GM19438 (cell line): ENCODE measurements at regions not wholly inside any gene's neighbourhood (a gene's known extent, or its start where the extent isn't known, plus 50 kb on each side); places are given as distances from the start of the nearest gene placed in this dataset.

Source experiments
- ATAC-seq: cut with Tn5 transposase; IDR thresholded peaks from one replicate; pipeline ENCODE4 v1.9.1; 2021; ENCODE audit warnings: low read depth; ENCODE audit not compliant: unreplicated experiment

DNA sequence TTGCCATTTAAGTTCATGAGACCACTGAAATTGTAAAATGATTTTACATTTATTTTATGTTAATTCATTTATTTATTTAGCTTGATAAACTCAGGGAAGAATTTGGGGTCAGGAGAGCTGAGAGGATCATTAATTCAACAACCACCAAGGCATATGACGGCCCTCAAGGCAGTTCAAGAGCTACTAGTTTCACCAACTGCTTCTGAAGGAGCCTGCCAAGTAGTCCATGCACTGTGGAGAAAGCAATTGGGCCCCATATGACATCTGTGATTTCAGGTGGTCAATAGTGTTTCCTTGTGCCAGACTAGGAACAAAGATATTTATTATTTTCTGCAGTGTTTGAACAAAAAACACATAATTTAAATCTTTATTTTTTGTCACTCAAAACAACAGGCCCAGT lies 236.4 kb downstream of the CASP12 start:
- no peak for ATAC-seq

DNA sequence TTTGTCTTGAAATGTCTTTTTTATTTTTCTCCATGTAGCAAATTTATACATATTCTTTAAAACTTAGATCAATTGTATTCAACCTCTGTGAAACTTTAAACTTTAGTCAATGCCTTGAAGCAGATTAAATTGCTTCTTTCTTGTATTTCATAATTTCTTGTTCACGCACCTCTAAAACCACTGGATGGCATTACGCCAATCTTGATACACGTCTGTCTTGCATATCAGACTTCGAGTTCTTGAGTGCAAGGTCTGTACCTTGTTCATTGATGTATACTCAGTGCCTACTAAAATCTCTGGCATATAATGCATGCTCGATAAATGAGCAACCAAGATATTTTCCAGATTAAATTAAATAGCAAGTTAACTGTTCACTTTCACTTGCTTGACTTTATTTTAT lies 236.8 kb downstream of the CASP12 start:
- no peak for ATAC-seq

DNA sequence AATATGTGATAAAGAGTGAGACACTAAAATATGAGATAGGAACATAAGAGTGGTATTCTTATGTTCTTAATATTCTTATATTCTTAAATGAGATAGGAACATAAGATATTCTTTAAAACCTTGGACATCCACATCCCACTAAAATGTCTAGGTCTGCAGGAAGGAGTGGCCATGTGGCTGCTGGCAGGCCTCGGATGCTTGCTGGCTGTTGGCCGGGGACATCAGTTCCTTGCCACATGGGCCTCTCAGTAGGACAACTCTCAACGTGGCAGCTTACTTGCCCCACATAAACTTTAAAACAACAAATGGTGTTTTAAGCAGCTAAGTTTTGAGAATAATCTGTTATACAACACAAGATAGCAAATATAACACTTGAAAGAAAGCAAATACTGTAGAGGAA lies 240.1 kb downstream of the CASP12 start:
- no peak for ATAC-seq

DNA sequence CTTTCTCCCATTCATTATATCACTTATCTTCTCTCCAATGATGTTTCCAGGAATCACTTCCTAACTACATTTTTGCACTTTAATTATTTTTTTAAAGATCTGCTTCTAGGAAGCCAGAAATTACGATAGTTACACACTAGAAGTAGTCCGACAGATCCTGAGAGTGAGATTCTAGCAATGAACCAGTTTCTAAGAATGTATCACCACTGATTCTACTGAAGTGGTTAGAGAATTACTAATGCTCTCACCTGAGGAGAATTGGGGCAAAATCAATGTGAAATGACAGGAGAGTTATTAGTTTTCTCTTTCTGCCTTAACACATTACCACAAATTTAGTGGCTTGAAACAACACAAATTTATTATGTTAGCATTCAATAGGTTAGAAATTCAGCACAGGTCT lies 241.2 kb downstream of the CASP12 start:
- no peak for ATAC-seq

DNA sequence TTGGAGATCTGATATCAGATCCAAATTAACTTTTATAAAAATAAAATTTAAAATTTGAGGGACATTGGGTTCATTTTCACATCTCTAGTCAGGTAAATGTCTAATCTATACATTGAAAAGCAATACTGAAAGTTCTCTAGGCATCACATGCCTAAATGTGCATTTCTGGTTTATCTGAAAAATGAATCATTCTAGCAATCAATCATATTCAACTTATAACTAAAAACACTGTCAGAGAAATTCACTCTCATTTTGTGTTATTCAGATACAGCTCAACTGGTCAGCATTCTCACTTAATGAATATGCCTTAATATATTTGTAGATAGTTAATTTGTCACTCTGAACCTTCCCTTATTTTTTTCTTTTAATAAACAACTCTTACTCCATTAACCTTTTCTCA lies 243.2 kb downstream of the CASP12 start:
- no peak for ATAC-seq

DNA sequence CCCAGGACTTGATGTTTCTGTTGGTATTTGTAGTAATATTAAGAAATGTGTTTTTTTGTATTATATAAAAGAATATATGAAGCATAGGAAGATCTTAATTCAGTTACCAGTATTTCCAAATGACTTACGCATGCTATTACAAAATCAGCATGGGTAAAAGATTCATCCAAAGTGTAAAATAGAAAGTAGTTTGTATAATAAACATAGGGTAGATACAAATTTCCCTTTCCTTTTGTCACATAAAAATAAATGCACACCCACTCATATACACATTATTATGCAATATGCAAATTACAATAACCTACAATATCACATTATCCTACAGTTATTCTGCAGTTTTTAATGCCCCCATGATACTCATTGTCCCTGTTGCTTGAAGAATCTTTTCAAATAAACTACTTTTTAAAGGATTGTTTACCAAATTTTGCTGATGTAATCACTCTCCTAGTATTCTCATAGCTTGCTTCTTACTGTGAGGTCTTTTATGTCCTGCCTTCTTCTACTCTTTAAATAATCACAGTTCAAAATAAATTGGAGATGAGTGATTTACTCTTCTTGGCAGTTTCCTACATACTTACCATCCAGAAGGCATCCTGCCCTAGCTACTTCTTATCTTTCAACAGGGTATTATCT lies 244.0 kb downstream of the CASP12 start:
- no peak for ATAC-seq

DNA sequence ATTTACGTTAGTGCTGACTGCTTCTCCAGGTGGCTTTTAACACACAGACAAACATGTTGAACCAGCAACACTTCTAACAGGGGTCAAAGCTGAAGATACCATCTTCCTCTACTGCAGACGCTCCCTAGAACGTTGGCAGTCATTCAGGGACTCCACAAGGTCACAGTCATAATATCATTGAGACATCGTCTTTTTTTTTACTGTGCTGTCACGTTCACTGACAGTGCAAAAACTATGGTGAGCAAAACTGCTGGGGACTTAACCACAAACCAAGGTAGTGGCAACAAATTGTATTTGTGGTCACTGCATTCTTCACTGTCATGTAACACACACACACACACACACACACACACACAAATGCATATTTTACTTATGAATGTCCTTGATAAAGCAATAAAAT lies 244.9 kb downstream of the CASP12 start:
- no peak for ATAC-seq

DNA sequence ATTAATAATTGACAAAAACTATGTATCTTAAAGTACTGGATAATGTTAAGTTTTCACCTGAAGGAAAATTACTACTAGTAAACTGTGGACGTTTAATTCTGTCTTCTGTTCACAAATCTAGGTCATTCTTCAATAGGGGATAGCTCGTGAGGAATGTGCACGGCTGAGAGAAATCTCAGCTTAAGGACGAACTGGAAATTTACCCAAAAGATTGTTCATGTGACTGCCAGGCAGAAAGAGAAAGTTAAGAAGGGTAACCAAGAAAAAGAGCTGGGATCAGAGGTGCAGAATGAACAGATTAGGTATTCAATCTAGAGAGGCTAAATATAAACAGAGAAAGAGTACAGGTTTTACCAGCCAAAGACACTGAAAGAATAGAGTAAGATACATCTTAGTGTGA lies 245.3 kb downstream of the CASP12 start:
- no peak for ATAC-seq

DNA sequence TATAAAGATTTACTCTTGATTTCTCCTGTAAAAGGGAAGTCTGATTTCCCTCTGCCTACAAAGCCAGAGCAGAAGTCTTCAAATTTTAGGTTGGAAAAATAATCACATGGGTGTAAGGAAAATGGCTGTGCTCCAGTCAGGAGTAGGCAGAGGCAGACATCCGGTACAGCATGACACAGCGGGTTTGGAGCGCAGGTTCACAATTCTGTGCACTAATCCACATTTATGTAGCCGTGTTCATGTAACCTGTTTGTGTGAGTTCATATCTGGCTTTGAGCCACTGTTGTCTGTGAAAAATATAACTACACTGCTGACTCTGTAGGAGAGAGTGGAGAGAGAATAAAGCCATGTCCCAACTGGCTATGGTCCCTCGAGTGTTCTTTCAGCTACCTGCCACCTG lies 248.0 kb downstream of the CASP12 start:
- no peak for ATAC-seq

DNA sequence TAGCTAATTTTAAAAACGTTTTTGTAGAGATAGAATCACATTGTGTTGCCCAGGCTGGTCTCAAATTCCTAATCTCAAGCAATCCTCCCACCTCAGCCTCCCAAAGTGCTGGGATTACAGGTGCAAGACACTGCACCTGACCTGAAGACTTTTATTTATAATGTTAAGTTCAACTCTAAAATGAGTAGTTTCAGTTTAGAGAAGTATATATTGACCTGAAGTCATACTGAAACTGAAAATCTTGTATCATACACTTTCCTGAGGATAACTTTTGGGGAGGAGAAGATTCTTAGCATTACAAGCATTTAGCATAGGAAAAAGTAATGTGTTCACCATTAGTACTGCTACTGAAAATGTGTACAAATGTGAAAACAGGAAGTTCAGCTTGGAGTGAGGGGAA lies 249.3 kb downstream of the CASP12 start:
- ATAC-seq, result no peak

DNA sequence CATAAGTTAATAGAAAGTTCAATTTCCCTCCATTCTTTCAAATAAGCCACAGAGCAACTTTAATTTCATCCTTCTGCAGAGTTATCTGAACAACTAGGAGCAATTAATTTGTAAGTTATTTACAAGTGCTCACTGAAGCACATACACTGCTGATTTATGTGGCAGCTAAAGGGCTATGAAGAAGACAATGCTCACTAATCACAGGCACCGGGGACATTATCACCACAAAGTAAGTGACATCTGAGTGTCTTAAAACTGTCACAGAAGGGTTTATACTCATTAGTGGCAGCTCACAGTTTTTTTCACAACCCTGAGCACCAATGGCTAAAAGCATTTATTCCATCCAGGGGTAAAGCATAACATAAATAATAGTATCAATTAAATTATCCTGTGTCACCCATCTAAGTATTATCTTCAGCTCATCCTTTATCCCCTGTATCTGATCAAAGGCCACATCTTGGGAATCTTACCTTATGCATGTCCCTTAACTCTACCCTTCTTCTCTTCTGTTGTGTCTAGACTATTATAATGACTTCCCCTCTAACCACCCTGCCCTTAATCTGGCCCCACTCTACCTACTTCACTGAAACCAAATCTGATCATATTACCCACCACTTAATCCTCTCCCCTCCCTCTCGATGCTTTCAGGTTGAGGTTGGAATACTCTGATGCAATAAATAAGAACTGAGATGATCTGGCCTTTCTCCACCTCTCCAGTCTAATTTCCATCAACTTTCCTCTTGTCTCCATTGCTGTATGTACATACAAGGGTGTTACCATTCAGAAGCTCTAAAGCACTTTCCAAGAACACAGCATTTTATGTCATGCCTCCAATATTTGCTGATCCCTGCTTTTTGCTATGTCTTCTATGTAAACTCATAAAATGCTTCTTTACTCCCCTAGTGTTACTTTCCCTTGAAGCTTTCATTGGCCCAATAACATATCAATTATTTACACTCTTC lies 252.7 kb downstream of the CASP12 start:
- no peak for ATAC-seq

DNA sequence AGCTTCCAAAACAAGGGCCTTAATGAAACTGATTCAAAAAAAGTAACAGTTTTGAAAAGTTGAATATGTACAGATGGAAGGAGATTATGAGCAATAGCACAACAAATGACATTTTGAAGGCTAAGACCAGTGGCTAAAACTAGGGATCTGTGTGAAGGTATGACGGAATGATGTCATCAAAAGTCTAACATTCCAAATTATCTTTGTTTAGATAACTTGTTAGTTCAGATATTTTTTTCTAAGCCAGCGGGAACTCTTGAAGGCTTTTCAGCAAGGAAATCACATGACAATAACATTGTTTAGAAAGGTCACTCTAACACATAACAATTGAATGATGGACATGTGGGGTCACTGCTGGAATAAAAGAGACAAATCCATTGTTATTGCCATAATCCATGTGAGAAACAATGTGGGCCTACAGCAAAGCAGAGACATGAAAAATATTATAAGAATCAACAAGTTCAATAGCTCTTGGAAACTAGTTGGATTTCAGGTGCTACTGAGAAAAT lies 260.5 kb downstream of the CASP12 start:
- ATAC-seq, result no peak

DNA sequence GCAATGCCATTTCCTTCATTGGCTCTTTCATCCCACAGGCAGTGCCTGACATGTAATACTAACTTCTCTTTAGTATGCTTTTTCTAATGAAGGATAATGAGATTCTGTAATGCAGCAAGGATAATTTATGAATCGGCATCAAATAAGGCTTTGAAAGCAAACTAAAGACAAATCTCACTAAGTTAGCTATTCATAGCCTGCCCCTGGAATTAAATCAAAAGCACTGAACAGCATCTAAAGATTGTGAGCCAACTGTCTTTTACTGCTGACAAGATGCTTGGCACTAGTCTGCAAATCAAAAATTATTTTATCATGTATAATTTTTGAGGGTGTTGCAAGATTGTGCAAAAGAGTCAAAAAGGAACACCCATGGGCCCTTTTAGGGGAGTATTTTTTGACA lies 265.0 kb downstream of the CASP12 start:
- ATAC-seq, result no peak

DNA sequence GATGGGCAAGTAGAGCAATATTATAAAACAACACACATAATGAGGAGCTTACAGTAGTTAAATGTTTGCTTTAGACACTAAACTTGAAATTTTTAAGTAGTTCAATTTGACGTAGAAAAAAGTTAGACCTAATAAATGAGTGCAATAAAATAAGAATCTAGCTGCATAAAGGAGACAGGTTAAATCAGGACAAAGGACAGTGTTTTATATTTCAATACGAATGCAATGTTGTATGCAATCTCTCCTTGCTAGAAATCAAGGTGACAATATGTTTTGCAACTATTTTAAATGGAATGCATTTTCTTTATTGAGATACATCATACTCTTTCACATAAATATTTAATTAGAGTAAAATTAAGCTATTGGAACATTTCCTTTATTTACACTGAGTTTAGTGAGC lies 267.9 kb downstream of the CASP12 start:
- ATAC-seq, result no peak

DNA sequence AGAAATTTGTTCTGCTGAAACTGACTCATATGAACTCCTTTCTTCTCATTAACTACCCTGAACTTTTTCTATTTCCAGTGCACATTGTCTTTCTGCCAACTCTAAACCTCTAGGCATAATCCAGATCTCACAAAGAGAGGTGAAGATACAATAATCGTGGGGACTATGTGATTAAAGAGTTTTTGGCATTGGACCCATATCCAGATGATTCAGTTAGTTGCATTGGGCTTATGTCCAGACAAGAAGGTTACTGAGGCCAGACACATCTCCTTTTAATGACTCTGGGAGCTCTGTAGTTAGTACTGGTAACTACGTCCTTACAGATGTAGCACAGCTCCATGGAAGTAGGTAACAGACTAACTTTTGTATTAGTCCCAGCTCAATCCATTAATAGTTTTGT lies 273.0 kb downstream of the CASP12 start:
- no peak for ATAC-seq

DNA sequence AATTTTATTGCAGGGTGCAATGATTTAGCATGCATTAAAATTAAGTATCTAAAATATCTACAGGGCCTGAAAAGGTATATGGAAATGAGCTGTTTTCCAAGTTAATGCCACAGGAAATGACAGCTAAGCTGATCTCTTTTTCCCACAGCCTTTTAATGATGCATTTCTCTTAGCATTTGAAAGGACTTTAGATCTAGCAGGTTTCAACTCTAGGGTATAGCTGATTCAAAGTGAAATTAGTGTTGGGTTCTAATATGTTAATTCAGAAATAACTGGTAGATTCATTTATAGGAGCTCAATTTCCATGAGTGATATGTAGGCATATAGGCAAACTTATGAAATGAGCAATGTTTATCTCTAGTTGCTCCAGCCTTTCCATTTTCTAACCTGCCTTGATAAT lies 274.2 kb downstream of the CASP12 start:
- no peak for ATAC-seq

DNA sequence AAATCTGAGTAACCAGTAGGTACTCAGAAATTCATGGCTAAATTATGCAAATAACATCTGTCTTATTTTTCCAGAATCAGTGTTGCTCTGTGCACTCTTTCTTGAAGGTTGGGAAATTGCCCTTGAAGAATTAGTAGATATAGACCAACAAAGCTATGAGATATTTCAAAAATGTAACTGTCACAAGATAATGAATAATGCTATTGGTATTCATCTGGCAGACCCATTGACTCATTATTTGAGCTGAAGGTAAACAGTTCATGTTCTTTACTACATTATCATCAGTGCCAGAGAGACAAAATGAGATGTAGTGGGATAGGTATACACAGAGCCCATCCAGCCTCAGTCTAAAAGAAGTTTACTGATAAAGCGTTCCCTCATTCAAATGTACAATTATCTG lies 274.7 kb downstream of the CASP12 start:
- ATAC-seq, result no peak

DNA sequence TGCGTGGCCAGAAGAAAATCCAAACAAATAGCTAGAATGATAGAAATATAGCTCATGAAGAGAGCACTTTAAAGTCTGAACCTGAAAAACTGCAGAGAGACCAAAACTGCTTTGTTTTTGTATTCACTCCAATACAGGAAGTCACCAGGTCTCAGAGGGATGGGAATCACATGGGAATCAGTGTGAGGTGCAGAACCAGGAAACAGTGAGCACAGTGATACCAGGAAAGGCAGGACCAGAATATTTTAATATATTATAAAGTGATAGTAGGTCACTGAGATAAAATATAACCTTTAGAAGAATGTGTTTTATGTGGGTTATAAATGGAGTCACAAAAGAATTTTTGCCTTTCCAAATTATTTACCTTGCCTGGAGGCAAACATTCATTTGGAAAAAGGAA lies 277.3 kb downstream of the CASP12 start:
- ATAC-seq, result no peak

DNA sequence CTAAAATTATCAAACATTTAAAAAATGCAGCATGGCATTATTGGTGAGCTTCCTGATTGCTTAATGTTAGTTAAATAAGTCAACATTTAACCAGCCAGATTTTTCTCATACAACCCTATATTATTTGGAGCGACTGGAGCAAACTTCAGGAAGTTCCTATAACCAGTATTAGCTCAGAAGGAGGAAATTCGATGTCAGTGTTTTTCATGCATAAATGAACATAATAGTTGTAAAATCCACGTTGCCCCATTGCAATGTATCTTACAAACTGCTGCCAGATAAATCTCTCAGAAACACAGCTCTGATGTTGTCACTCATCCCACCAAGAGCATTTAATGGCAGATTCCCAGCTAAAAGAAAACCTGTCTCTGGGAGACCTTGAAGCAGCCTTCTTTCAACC lies 278.5 kb downstream of the CASP12 start:
- no peak for ATAC-seq

DNA sequence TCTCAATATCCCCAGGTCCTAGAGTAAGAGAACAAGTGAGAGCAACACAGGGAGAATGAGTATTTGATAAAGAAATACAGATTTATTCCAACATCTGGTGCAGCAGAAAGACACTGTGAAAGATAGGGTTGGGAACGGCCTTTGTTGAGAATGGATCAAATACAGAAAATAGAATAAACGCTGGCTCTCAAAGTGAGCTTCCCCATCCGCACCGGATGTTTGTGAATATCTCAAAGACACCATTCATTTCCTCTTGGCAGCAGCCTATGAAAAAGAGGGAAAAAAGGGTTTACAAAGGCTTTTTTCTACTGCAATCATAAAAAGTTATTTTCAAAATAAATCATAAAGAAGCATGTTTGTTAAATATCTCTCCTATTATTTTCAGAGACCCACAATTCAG lies 279.3 kb downstream of the CASP12 start:
- ATAC-seq, result no peak

DNA sequence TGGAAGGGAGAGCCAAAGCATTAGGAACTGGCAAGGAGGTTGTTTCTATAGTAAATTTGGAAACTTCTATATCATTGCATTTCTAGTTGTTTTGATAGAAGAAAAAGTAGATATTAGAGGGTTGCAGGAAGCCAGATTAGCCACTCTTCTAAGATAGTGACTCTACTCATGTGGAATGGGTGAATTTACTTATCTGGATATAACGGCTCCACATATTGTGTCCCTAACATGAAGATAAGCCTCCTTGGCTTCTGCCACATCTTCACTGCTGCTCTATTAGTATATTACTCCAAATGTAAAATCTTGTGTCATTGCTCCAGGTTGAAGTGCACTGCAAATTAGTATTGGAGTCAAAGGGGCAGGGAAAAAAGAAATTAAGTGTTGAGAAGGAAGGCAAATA lies 283.3 kb downstream of the CASP12 start:
- no peak for ATAC-seq

DNA sequence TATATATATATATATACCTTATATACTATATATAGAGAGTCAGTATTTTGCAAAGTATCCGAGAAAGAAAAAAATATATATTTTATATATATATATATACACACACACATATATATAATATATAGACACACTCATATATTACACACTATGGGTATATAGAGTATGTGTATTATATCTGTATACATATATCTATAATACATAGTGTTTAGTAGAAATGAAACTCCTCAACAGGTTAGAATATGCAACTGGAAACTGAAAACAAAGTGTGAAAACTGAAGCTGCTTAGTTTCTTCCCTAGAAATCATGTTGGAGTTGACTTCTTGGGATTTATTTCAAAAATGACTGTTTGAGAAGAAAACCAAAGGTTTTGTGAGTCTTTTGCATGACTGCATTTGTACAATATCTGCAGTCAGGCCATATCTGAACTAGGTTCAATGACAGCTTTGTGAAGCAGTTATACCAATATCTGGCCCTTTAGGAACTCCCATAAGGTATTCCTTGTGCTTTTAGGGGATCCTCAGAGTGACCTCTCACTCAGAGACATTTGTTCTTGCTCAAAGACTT lies 284.1 kb downstream of the CASP12 start:
- no peak for ATAC-seq
